PFSK-1 (cell line): ENCODE measurements at regions not wholly inside any gene's neighbourhood (a gene's known extent, or its start where the extent isn't known, plus 50 kb on each side); places are given as distances from the start of the nearest gene placed in this dataset.

Source experiments
- POLR2AphosphoS5 ChIP-seq: IDR thresholded peaks from 2 replicates; pipeline ENCODE4 v1.6.1; 2012; ENCODE audit warnings: low read depth, mild to moderate bottlenecking, control low read depth, low read length, moderate library complexity
- TAF1 ChIP-seq: IDR thresholded peaks from 2 replicates; pipeline ENCODE4 v1.6.1; 2012; ENCODE audit warnings: low read length, control low read depth, borderline replicate concordance; ENCODE audit not compliant: insufficient read depth

DNA sequence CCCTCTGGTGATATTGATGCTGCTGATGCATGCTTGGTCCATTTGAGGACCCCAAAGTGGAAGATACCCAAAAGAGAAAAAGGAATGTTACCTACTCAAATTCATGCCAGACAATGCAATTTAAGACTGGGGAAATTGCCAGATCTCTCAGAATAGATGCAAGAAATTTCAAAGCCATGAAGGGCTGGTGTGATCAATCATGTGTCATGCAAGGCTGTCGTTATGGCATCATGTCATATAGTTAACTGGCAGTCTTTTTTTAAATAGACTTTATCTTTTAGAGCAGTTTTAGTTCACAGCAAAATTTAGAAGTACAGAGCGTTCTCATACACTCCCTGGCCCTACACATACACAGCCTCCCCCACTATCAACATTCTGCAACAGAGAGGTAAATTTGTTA lies 53.1 kb upstream of the ABHD2 start:
- TF ChIP-seq POLR2AphosphoS5 (no peak), TAF1 (no peak)
